ENCODE measurements at regions not wholly inside any gene's neighbourhood (a gene's known extent, or its start where the extent isn't known, plus 50 kb on each side); places are given as distances from the start of the nearest gene placed in this dataset.

- no peak for TF ChIP-seq CTCF (IDR thresholded peaks at IDR 0.05)
Measured at GRCh38 chr19:28652765-28653164, 560.2 kb downstream of the UQCRFS1 start.

GRCh38 chr19:28646629-28647028, 566.3 kb downstream of the UQCRFS1 start:
- TF ChIP-seq CTCF (IDR thresholded peaks at IDR 0.05), result no peak

- no peak for TF ChIP-seq CTCF (IDR thresholded peaks at IDR 0.05)
Measured at GRCh38 chr19:28644169-28644775, 568.7 kb downstream of the UQCRFS1 start.

- no peak for TF ChIP-seq CTCF (IDR thresholded peaks at IDR 0.05)
Measured at GRCh38 chr19:28642787-28643683, 569.9 kb downstream of the UQCRFS1 start.

GRCh38 chr19:28641395-28641794, 571.6 kb downstream of the UQCRFS1 start:
- TF ChIP-seq CTCF (IDR thresholded peaks at IDR 0.05), result no peak

GRCh38 chr19:28640506-28640905, 572.4 kb downstream of the UQCRFS1 start:
- TF ChIP-seq CTCF (IDR thresholded peaks at IDR 0.05), result no peak

GRCh38 chr19:28638445-28638844, 574.5 kb downstream of the UQCRFS1 start:
- TF ChIP-seq CTCF (IDR thresholded peaks at IDR 0.05), result no peak

Measured in LNCAP (cell line).